GM21528 (cell line): ENCODE measurements at regions not wholly inside any gene's neighbourhood (a gene's known extent, or its start where the extent isn't known, plus 50 kb on each side); places are given as distances from the start of the nearest gene placed in this dataset.

Experiments used
- ATAC-seq: cut with Tn5 transposase; IDR thresholded peaks from one replicate; pipeline ENCODE4 v1.9.1; 2021; ENCODE audit warnings: mild to moderate bottlenecking, moderate library complexity; ENCODE audit not compliant: unreplicated experiment, low FRiP score

GRCh38 chr16:87002717-87003413 is 314.3 kb downstream of the C16orf95 start:
- ATAC-seq = no peak

- no peak for ATAC-seq
Measured at GRCh38 chr16:87003414-87003755, 313.8 kb downstream of the C16orf95 start.

- ATAC-seq = no peak
Measured at GRCh38 chr16:87006021-87006420, 311.2 kb downstream of the C16orf95 start.

GRCh38 chr16:87006789-87007745 is 310.1 kb downstream of the C16orf95 start:
- ATAC-seq = no peak

- no peak for ATAC-seq
Measured at GRCh38 chr16:87007907-87008306, 309.3 kb downstream of the C16orf95 start.

- ATAC-seq = no peak
Measured at GRCh38 chr16:87008664-87009063, 308.5 kb downstream of the C16orf95 start.

GRCh38 chr16:87012954-87013938 is 303.9 kb downstream of the C16orf95 start:
- no peak for ATAC-seq

GRCh38 chr16:87014112-87014511 is 303.1 kb downstream of the C16orf95 start:
- no peak for ATAC-seq

- no peak for ATAC-seq
Measured at GRCh38 chr16:87015021-87015420, 302.2 kb downstream of the C16orf95 start.

GRCh38 chr16:87016046-87017035 is 300.9 kb downstream of the C16orf95 start:
- no peak for ATAC-seq

- ATAC-seq = no peak
Measured at GRCh38 chr16:87017371-87018012, 299.7 kb downstream of the C16orf95 start.

- ATAC-seq = no peak
Measured at GRCh38 chr16:87025676-87026075, 291.5 kb downstream of the C16orf95 start.

GRCh38 chr16:87027056-87027616 is 290.1 kb downstream of the C16orf95 start:
- ATAC-seq = no peak

GRCh38 chr16:87028481-87029320 is 288.5 kb downstream of the C16orf95 start:
- no peak for ATAC-seq

- ATAC-seq = no peak
Measured at GRCh38 chr16:87032554-87032953, 284.6 kb downstream of the C16orf95 start.

GRCh38 chr16:87033021-87033471 is 284.1 kb downstream of the C16orf95 start:
- no peak for ATAC-seq

- no peak for ATAC-seq
Measured at GRCh38 chr16:87033541-87034300, 283.5 kb downstream of the C16orf95 start.
